Activated effector memory CD4-positive, alpha-beta T cell treated with Interleukin-2 at 50 U/mL for 16 hours (primary cell): ENCODE measurements at regions not wholly inside any gene's neighbourhood (a gene's known extent, or its start where the extent isn't known, plus 50 kb on each side); places are given as distances from the start of the nearest gene placed in this dataset.
"Not testable (repeated sequence)": the region's sequence is repeated elsewhere in the genome, so short reads cannot be mapped to it uniquely, and the experiment has no call there.

Source experiments
- DNase-seq: peaks from one replicate; pipeline ENCODE4 v3.0.0-alpha.2; 2020

GRCh38 chr4:123649250-123649644, 252.7 kb downstream of the SPRY1 start:
- no peak for DNase-seq

- no peak for DNase-seq
Observed at GRCh38 chr4:123649645-123650391, 253.2 kb downstream of the SPRY1 start.

GRCh38 chr4:123651066-123651465, 254.5 kb downstream of the SPRY1 start:
- no peak for DNase-seq

GRCh38 chr4:123651536-123652180, 255.1 kb downstream of the SPRY1 start:
- no peak for DNase-seq

- no peak for DNase-seq
Observed at GRCh38 chr4:123652476-123652875, 255.9 kb downstream of the SPRY1 start.

- no peak for DNase-seq
Observed at GRCh38 chr4:123653236-123653635, 256.6 kb downstream of the SPRY1 start.

- not testable (repeated sequence) for DNase-seq
Observed at GRCh38 chr4:123656746-123657294, 260.2 kb downstream of the SPRY1 start.

- not testable (repeated sequence) for DNase-seq
Observed at GRCh38 chr4:123657606-123658005, 261.0 kb downstream of the SPRY1 start.

- no peak for DNase-seq
Observed at GRCh38 chr4:123659262-123659661, 262.7 kb downstream of the SPRY1 start.

- no peak for DNase-seq
Observed at GRCh38 chr4:123659730-123660129, 263.1 kb downstream of the SPRY1 start.

GRCh38 chr4:123661080-123661737, 264.6 kb downstream of the SPRY1 start:
- DNase-seq = no peak

- DNase-seq = no peak
Observed at GRCh38 chr4:123662827-123663226, 266.2 kb downstream of the SPRY1 start.

GRCh38 chr4:123666486-123666885, 269.9 kb downstream of the SPRY1 start:
- no peak for DNase-seq

GRCh38 chr4:123667496-123667895, 270.9 kb downstream of the SPRY1 start:
- no peak for DNase-seq

GRCh38 chr4:123667991-123668390, 271.4 kb downstream of the SPRY1 start:
- DNase-seq = no peak

GRCh38 chr4:123671636-123672404, 275.2 kb downstream of the SPRY1 start:
- DNase-seq = no peak

- DNase-seq = no peak
Observed at GRCh38 chr4:123672987-123673386, 276.4 kb downstream of the SPRY1 start.

- DNase-seq = no peak
Observed at GRCh38 chr4:123673971-123674370, 277.4 kb downstream of the SPRY1 start.

GRCh38 chr4:123674762-123675465, 278.3 kb downstream of the SPRY1 start:
- DNase-seq = no peak

GRCh38 chr4:123675567-123675966, 279.0 kb downstream of the SPRY1 start:
- DNase-seq = no peak

- DNase-seq = no peak
Observed at GRCh38 chr4:123676071-123676889, 279.7 kb downstream of the SPRY1 start.

- DNase-seq = no peak
Observed at GRCh38 chr4:123676890-123677229, 280.3 kb downstream of the SPRY1 start.
